GM04504 (cell line): ENCODE measurements at regions not wholly inside any gene's neighbourhood (a gene's known extent, or its start where the extent isn't known, plus 50 kb on each side); places are given as distances from the start of the nearest gene placed in this dataset.

Experiments
- DNase-seq: peaks from one replicate; pipeline ENCODE4 v3.0.0-alpha.2; 2012; ENCODE audit warnings: low read depth

GRCh38 chr4:13938299-13938698 lies 310.8 kb upstream of the BOD1L1 start:
- no peak for DNase-seq

- no peak for DNase-seq
Measured at GRCh38 chr4:13940921-13941320, 313.4 kb upstream of the BOD1L1 start.

- no peak for DNase-seq
Measured at GRCh38 chr4:13942977-13943376, 315.5 kb upstream of the BOD1L1 start.

GRCh38 chr4:13944095-13944511 lies 316.6 kb upstream of the BOD1L1 start:
- DNase-seq, result no peak

- no peak for DNase-seq
Measured at GRCh38 chr4:13947921-13948320, 320.4 kb upstream of the BOD1L1 start.

- DNase-seq, result no peak
Measured at GRCh38 chr4:13950491-13950890, 323.0 kb upstream of the BOD1L1 start.

- DNase-seq, result no peak
Measured at GRCh38 chr4:13953083-13953482, 325.6 kb upstream of the BOD1L1 start.

GRCh38 chr4:13955551-13955950 lies 328.0 kb upstream of the BOD1L1 start:
- DNase-seq, result no peak

GRCh38 chr4:13956947-13957346 lies 329.4 kb upstream of the BOD1L1 start:
- DNase-seq, result no peak

GRCh38 chr4:13957871-13958270 lies 330.3 kb upstream of the BOD1L1 start:
- DNase-seq, result no peak

GRCh38 chr4:13963601-13964000 lies 336.1 kb upstream of the BOD1L1 start:
- no peak for DNase-seq

GRCh38 chr4:13966231-13967195 lies 339.0 kb upstream of the BOD1L1 start:
- no peak for DNase-seq

GRCh38 chr4:13968723-13969122 lies 341.2 kb upstream of the BOD1L1 start:
- DNase-seq, result no peak

GRCh38 chr4:13970349-13970748 lies 342.8 kb upstream of the BOD1L1 start:
- no peak for DNase-seq

GRCh38 chr4:13977746-13978145 lies 350.2 kb upstream of the BOD1L1 start:
- no peak for DNase-seq

GRCh38 chr4:13980317-13981310 lies 353.1 kb upstream of the BOD1L1 start:
- peak; percentile 88 for DNase-seq

GRCh38 chr4:13981499-13981898 lies 354.0 kb upstream of the BOD1L1 start:
- DNase-seq, result no peak

GRCh38 chr4:13982010-13982409 lies 354.5 kb upstream of the BOD1L1 start:
- no peak for DNase-seq

GRCh38 chr4:13983189-13983790 lies 355.8 kb upstream of the BOD1L1 start:
- no peak for DNase-seq

- DNase-seq, result no peak
Measured at GRCh38 chr4:13984991-13985800, 357.7 kb upstream of the BOD1L1 start.

- no peak for DNase-seq
Measured at GRCh38 chr4:13985837-13986236, 358.3 kb upstream of the BOD1L1 start.
